HepG2 (cell line): ENCODE measurements at regions not wholly inside any gene's neighbourhood (a gene's known extent, or its start where the extent isn't known, plus 50 kb on each side); places are given as distances from the start of the nearest gene placed in this dataset.

Source experiments
- BRF2 ChIP-seq: sonication (generic); formaldehyde crosslinking; IDR thresholded peaks from 2 replicates; pipeline ENCODE4 v1.8.1; 2022; ENCODE audit warnings: mild to moderate bottlenecking, missing genetic modification reagents
- CAMTA2 ChIP-seq: sonication (generic); formaldehyde crosslinking; IDR thresholded peaks from 2 replicates; pipeline ENCODE4 v1.4.0; 2020; ENCODE audit warnings: mild to moderate bottlenecking, missing genetic modification reagents, borderline replicate concordance
- CTCF ChIP-seq: sonication (generic); formaldehyde crosslinking; IDR thresholded peaks from 2 replicates; pipeline ENCODE4 v1.5.0; 2020; ENCODE audit warnings: mild to moderate bottlenecking, missing genetic modification reagents, moderate library complexity
- ESRRA ChIP-seq: sonication (generic); formaldehyde crosslinking; IDR thresholded peaks from 2 replicates; pipeline ENCODE4 v1.5.1; 2020; ENCODE audit warnings: mild to moderate bottlenecking, low read depth, missing genetic modification reagents
- HMGA1 ChIP-seq: sonication (generic); formaldehyde crosslinking; conservative IDR thresholded peaks from 2 replicates; pipeline ENCODE4 v1.4.0; 2020; ENCODE audit warnings: missing genetic modification reagents
- KAT7 ChIP-seq: IDR thresholded peaks from 2 replicates; pipeline ENCODE4 v1.6.1; 2018; ENCODE audit warnings: borderline replicate concordance, missing compliant biosample characterization
- TAF1 ChIP-seq: sonication (generic); formaldehyde crosslinking; IDR thresholded peaks from 2 replicates; pipeline ENCODE4 v1.4.0; 2020; ENCODE audit warnings: missing genetic modification reagents
- ZBTB4 ChIP-seq: sonication (generic); formaldehyde crosslinking; IDR thresholded peaks from 2 replicates; pipeline ENCODE4 v1.4.0; 2020; ENCODE audit warnings: missing genetic modification reagents, mild to moderate bottlenecking, borderline replicate concordance
- ZC3H4 ChIP-seq: sonication (generic); formaldehyde crosslinking; IDR thresholded peaks from 2 replicates; pipeline ENCODE4 v1.4.0; 2020; ENCODE audit warnings: missing genetic modification reagents, borderline replicate concordance
- ZFP36 ChIP-seq: fragments of 150-350 bp; IDR thresholded peaks from 2 replicates; pipeline ENCODE4 v1.6.1; 2018; ENCODE audit warnings: borderline replicate concordance, low read length, low read depth; ENCODE audit not compliant: partially characterized antibody

GRCh38 chr18:41700416-41700815 lies 254.6 kb upstream of the PIK3C3 start:
- TF ChIP-seq BRF2 (CRISPR knock-in tag) (no peak), CTCF (CRISPR knock-in tag) (no peak), HMGA1 (CRISPR knock-in tag) (no peak), ESRRA (no peak), KAT7 (CRISPR knock-in tag) (no peak), CAMTA2 (CRISPR knock-in tag) (no peak), ZFP36 (no peak), ZBTB4 (CRISPR knock-in tag) (no peak), ZC3H4 (CRISPR knock-in tag) (no peak), TAF1 (CRISPR knock-in tag) (no peak)
